ENCODE measurements at regions not wholly inside any gene's neighbourhood (a gene's known extent, or its start where the extent isn't known, plus 50 kb on each side); places are given as distances from the start of the nearest gene placed in this dataset.

- CTCF ChIA-PET, result no interaction called here
- POLR2A ChIA-PET, result no interaction called here
- ATAC-seq, result no peak
- peaks cover 38% of the 10 kb centered on the region for H3K4me1 Mint-ChIP-seq
- H3K9me3 Mint-ChIP-seq, result no peaks in the 10 kb centered on the region
- H3K36me3 Mint-ChIP-seq, result peaks cover 3% of the 10 kb centered on the region; the same call in 1 of the 2 replicates
- TF ChIP-seq SP1 (CRISPR knock-in tag; conservative IDR thresholded peaks at IDR 0.05) (no peak), FOXK1 (CRISPR knock-in tag; IDR thresholded peaks at IDR 0.05) (no peak), ZNF671 (CRISPR knock-in tag; IDR thresholded peaks at IDR 0.05) (no peak), NR2C2 (CRISPR knock-in tag; IDR thresholded peaks at IDR 0.05) (no peak)
- DNase-seq (ENCODE audit: low spot score), result no peak
- H3K27ac Mint-ChIP-seq, result no peak overlapping the region
- no peaks in the 10 kb centered on the region; the same call in none of the 2 replicates for H3K27me3 Mint-ChIP-seq (ENCODE audit: low read depth)
- H3K4me3 Mint-ChIP-seq, result peak overlapping the region; percentile 27; the same call in 1 of the 2 replicates
Observed at GRCh38 chrX:115970718-115971117, 199.8 kb upstream of the AGTR2 start.

- DNase-seq (ENCODE audit: low spot score) (no peak), ATAC-seq (no peak)
- H3K4me1 Mint-ChIP-seq, result peaks cover 20% of the 10 kb centered on the region
- H3K4me3 Mint-ChIP-seq, result no peak overlapping the region
- ChIA-PET POLR2A (no interaction called here), CTCF (no interaction called here)
- peaks cover 4% of the 10 kb centered on the region for H3K27me3 Mint-ChIP-seq (ENCODE audit: low read depth)
- H3K36me3 Mint-ChIP-seq, result no peaks in the 10 kb centered on the region
- H3K9me3 Mint-ChIP-seq, result no peaks in the 10 kb centered on the region
- no peak overlapping the region for H3K27ac Mint-ChIP-seq
- TF ChIP-seq ZNF416 (CRISPR knock-in tag; IDR thresholded peaks at IDR 0.05) (no peak), CTCF (IDR thresholded peaks at IDR 0.05) (no peak), ZNF219 (CRISPR knock-in tag; IDR thresholded peaks at IDR 0.05; ENCODE audit: borderline replicate concordance) (no peak), PREB (CRISPR knock-in tag; IDR thresholded peaks at IDR 0.05; ENCODE audit: borderline replicate concordance) (no peak), GTF2I (CRISPR knock-in tag; conservative IDR thresholded peaks at IDR 0.05) (no peak), NFYB (CRISPR knock-in tag; conservative IDR thresholded peaks at IDR 0.05; ENCODE audit: low read depth) (no peak), ATF1 (CRISPR knock-in tag; IDR thresholded peaks at IDR 0.05) (no peak), JAZF1 (CRISPR knock-in tag; IDR thresholded peaks at IDR 0.05) (no peak), AR (CRISPR knock-in tag; IDR thresholded peaks at IDR 0.05) (no peak), ZNF232 (CRISPR knock-in tag; IDR thresholded peaks at IDR 0.05) (no peak), ARID4B (CRISPR knock-in tag; IDR thresholded peaks at IDR 0.05; ENCODE audit: borderline replicate concordance) (no peak), E2F4 (CRISPR knock-in tag; IDR thresholded peaks at IDR 0.05; ENCODE audit: borderline replicate concordance, low read depth) (no peak), ZNF512 (CRISPR knock-in tag; IDR thresholded peaks at IDR 0.05; ENCODE audit: borderline replicate concordance) (no peak), NFATC4 (CRISPR knock-in tag; IDR thresholded peaks at IDR 0.05) (no peak)
Observed at GRCh38 chrX:115972717-115973116, 197.8 kb upstream of the AGTR2 start.

Measured in WTC11 (cell line).